Common myeloid progenitor, CD34-positive (primary cell): ENCODE measurements at regions not wholly inside any gene's neighbourhood (a gene's known extent, or its start where the extent isn't known, plus 50 kb on each side); places are given as distances from the start of the nearest gene placed in this dataset.

ENCODE experiments used
- CTCF ChIA-PET: fragments of 350-600 bp; sonication (Branson Sonifier 250); formaldehyde crosslinking; loops from one replicate; lab custom pipeline; 2021; ENCODE audit warnings: antibody characterized with exemption; lab: Charles Lee
- POLR2A ChIA-PET: fragments of 350-600 bp; sonication (Branson Sonifier 250); formaldehyde crosslinking; loops from one replicate; lab custom pipeline; 2021; ENCODE audit warnings: antibody characterized with exemption; lab: Charles Lee
- DNase-seq, 3 donors: peaks; one replicate each; pipeline versions ENCODE4 v3.0.0 to v3.0.0-alpha.2; 2013
- H3K27ac ChIP-seq, 2 experiments: 1 replicate in 1 of 2; 2 replicates in 1 of 2; pipeline ENCODE4 v1.7.0; 2013; ENCODE audit warnings: inconsistent platforms in 2 of 2, low read length in 2 of 2, mild to moderate bottlenecking in 2 of 2, low read depth in 1 of 2, moderate library complexity in 1 of 2; ENCODE audit not compliant: severe bottlenecking in 2 of 2, insufficient read depth in 1 of 2, poor library complexity in 1 of 2
- H3K27me3 ChIP-seq, 5 experiments: replicated peaks in 2 of 5; 1 replicate in 3 of 5; 2 replicates in 2 of 5; pipeline versions ENCODE4 v1.6.1 to v1.7.0; 2013; ENCODE audit warnings: low read length in 4 of 5, mild to moderate bottlenecking in 2 of 5, moderate library complexity in 2 of 5, inconsistent platforms in 1 of 5; ENCODE audit not compliant: insufficient read depth in 5 of 5, control insufficient read depth in 4 of 5
- H3K36me3 ChIP-seq, 4 experiments: 1 replicate in 2 of 4; 2 replicates in 2 of 4; pipeline versions ENCODE4 v1.6.1 to v1.7.0; 2013; ENCODE audit warnings: low read length in 3 of 4, control low read depth in 1 of 4, mild to moderate bottlenecking in 1 of 4; ENCODE audit not compliant: control insufficient read depth in 4 of 4, insufficient read depth in 4 of 4
- H3K4me1 ChIP-seq, 4 experiments: 1 replicate in 3 of 4; 2 replicates in 1 of 4; pipeline versions ENCODE4 v1.6.1 to v1.7.1; 2013; ENCODE audit warnings: low read length in 3 of 4, mild to moderate bottlenecking in 3 of 4, control low read depth in 1 of 4, inconsistent platforms in 1 of 4, moderate library complexity in 1 of 4; ENCODE audit not compliant: control insufficient read depth in 4 of 4, insufficient read depth in 4 of 4; ENCODE audit errors: control extremely low read depth in 1 of 4
- H3K4me3 ChIP-seq, 7 experiments: 1 replicate in 4 of 7; 2 replicates in 3 of 7; pipeline versions ENCODE4 v1.5.1 to v1.7.0; 2013; ENCODE audit warnings: mild to moderate bottlenecking in 7 of 7, low read length in 6 of 7, moderate library complexity in 6 of 7, inconsistent platforms in 2 of 7, low read depth in 2 of 7, control low read depth in 1 of 7; ENCODE audit not compliant: insufficient read depth in 4 of 7, control insufficient read depth in 1 of 7; ENCODE audit errors: extremely low read depth in 1 of 7
- H3K9me3 ChIP-seq, 5 experiments: 1 replicate in 4 of 5; 2 replicates in 1 of 5; pipeline versions ENCODE4 v1.6.1 to v1.7.1; 2013; ENCODE audit warnings: low read length in 4 of 5, mild to moderate bottlenecking in 2 of 5, inconsistent platforms in 1 of 5, low read depth in 1 of 5, moderate library complexity in 1 of 5; ENCODE audit not compliant: control insufficient read depth in 4 of 5, insufficient read depth in 2 of 5; ENCODE audit errors: control extremely low read depth in 1 of 5
- WGBS: methylation state at CpG from one replicate; pipeline ENCODE4 v1.1.5; 2013; ENCODE audit not compliant: insufficient coverage; 5-methylcytosine and 5-hydroxymethylcytosine counted together

- no peak for DNase-seq
- ChIA-PET POLR2A (no interaction called here), CTCF (no interaction called here)
- Histone ChIP-seq H3K27me3 (no peaks in the 10 kb centered on the region), H3K4me1 (no peaks in the 10 kb centered on the region), H3K36me3 (no peaks in the 10 kb centered on the region), H3K27ac (no peak overlapping the region), H3K4me3 (no peak overlapping the region), H3K9me3 (no peaks in the 10 kb centered on the region)
- WGBS = 92% methylated on average over 5 of the region's 8 CpGs
Observed at GRCh38 chr2:228613133-228613850, 431.8 kb upstream of the SPHKAP start.

- Histone ChIP-seq H3K27ac (no peak overlapping the region), H3K9me3 (no peaks in the 10 kb centered on the region), H3K4me3 (no peak overlapping the region), H3K4me1 (no peaks in the 10 kb centered on the region), H3K36me3 (no peaks in the 10 kb centered on the region), H3K27me3 (no peaks in the 10 kb centered on the region)
- no peak for DNase-seq
- whole genome bisulfite sequencing = no CpG with 5 or more reads among the region's 1 CpG
- CTCF ChIA-PET = no interaction called here
- POLR2A ChIA-PET = no interaction called here
Observed at GRCh38 chr2:228611171-228611570, 429.7 kb upstream of the SPHKAP start.

GRCh38 chr2:228602288-228602687 is 420.8 kb upstream of the SPHKAP start:
- 67% methylated on average over 1 of the region's 2 CpGs for WGBS
- Histone ChIP-seq H3K4me3 (no peak overlapping the region), H3K9me3 (no peaks in the 10 kb centered on the region), H3K27ac (no peak overlapping the region), H3K36me3 (no peaks in the 10 kb centered on the region), H3K27me3 (no peaks in the 10 kb centered on the region), H3K4me1 (no peaks in the 10 kb centered on the region)
- no peak for DNase-seq
- ChIA-PET POLR2A (no interaction called here), CTCF (no interaction called here)

GRCh38 chr2:228600265-228600664 is 418.8 kb upstream of the SPHKAP start:
- no peak overlapping the region for H3K27ac ChIP-seq
- POLR2A ChIA-PET = no interaction called here
- H3K27me3 ChIP-seq = no peaks in the 10 kb centered on the region
- no peaks in the 10 kb centered on the region for H3K9me3 ChIP-seq
- DNase-seq = no peak
- no peaks in the 10 kb centered on the region for H3K36me3 ChIP-seq
- CTCF ChIA-PET = no interaction called here
- no peaks in the 10 kb centered on the region for H3K4me1 ChIP-seq
- no peak overlapping the region for H3K4me3 ChIP-seq
- WGBS = 93% methylated on average over 2 of the region's 2 CpGs

- CTCF ChIA-PET = no interaction called here
- Histone ChIP-seq H3K27ac (no peak overlapping the region), H3K4me1 (no peaks in the 10 kb centered on the region), H3K27me3 (no peaks in the 10 kb centered on the region), H3K36me3 (no peaks in the 10 kb centered on the region), H3K9me3 (no peaks in the 10 kb centered on the region), H3K4me3 (no peak overlapping the region)
- no CpG with 5 or more reads among the region's 1 CpG for WGBS
- POLR2A ChIA-PET = no interaction called here
- no peak for DNase-seq
Observed at GRCh38 chr2:228599781-228600180, 418.3 kb upstream of the SPHKAP start.

GRCh38 chr2:228599297-228599696 is 417.8 kb upstream of the SPHKAP start:
- Histone ChIP-seq H3K36me3 (no peaks in the 10 kb centered on the region), H3K4me3 (no peak overlapping the region), H3K9me3 (no peaks in the 10 kb centered on the region), H3K27ac (no peak overlapping the region), H3K4me1 (no peaks in the 10 kb centered on the region), H3K27me3 (no peaks in the 10 kb centered on the region)
- DNase-seq = no peak
- WGBS = 20% methylated on average over 2 of the region's 5 CpGs
- ChIA-PET POLR2A (no interaction called here), CTCF (no interaction called here)

- H3K27ac ChIP-seq = no peak overlapping the region
- H3K4me3 ChIP-seq = no peak overlapping the region
- no peaks in the 10 kb centered on the region for H3K27me3 ChIP-seq
- no peak for DNase-seq
- WGBS = no CpG with 5 or more reads among the region's 1 CpG
- H3K36me3 ChIP-seq = no peaks in the 10 kb centered on the region
- H3K9me3 ChIP-seq = no peaks in the 10 kb centered on the region
- no peaks in the 10 kb centered on the region for H3K4me1 ChIP-seq
- ChIA-PET CTCF (no interaction called here), POLR2A (no interaction called here)
Observed at GRCh38 chr2:228597032-228597431, 415.5 kb upstream of the SPHKAP start.
